ENCODE measurements at regions not wholly inside any gene's neighbourhood (a gene's known extent, or its start where the extent isn't known, plus 50 kb on each side); places are given as distances from the start of the nearest gene placed in this dataset.

GRCh38 chr2:129188451-129188850, 791.0 kb upstream of the RAB6C start:
- TF ChIP-seq CTCF (IDR thresholded peaks at IDR 0.05; ENCODE audit: control insufficient read depth, insufficient read depth, low read depth, low read length, missing control alignments) = no peak
- DNase-seq (ENCODE audit: low read depth) = no peak
- H3K4me3 ChIP-seq (ENCODE audit: control insufficient read depth, low read depth, low read length) = no peak overlapping the region

- DNase-seq (ENCODE audit: low read depth) = no peak
- no peak for TF ChIP-seq CTCF (IDR thresholded peaks at IDR 0.05; ENCODE audit: control insufficient read depth, insufficient read depth, low read depth, low read length, missing control alignments)
- H3K4me3 ChIP-seq (ENCODE audit: control insufficient read depth, low read depth, low read length) = no peak overlapping the region
Measured at GRCh38 chr2:129189617-129190319, 789.7 kb upstream of the RAB6C start.

- no peak for DNase-seq (ENCODE audit: low read depth)
- TF ChIP-seq CTCF (IDR thresholded peaks at IDR 0.05; ENCODE audit: control insufficient read depth, insufficient read depth, low read depth, low read length, missing control alignments) = no peak
- H3K4me3 ChIP-seq (ENCODE audit: control insufficient read depth, low read depth, low read length) = no peak overlapping the region
Measured at GRCh38 chr2:129190494-129190893, 789.0 kb upstream of the RAB6C start.

- no peak for DNase-seq (ENCODE audit: low read depth)
Measured at GRCh38 chr2:129191530-129191929, 787.9 kb upstream of the RAB6C start.

GRCh38 chr2:129192117-129192516, 787.3 kb upstream of the RAB6C start:
- DNase-seq (ENCODE audit: low read depth) = no peak
- TF ChIP-seq CTCF (IDR thresholded peaks at IDR 0.05; ENCODE audit: control insufficient read depth, insufficient read depth, low read depth, low read length, missing control alignments) = no peak
- H3K4me3 ChIP-seq (ENCODE audit: control insufficient read depth, low read depth, low read length) = no peak overlapping the region

More at GRCh38 chr2:129191530-129191929, 787.9 kb upstream of the RAB6C start:
- TF ChIP-seq CTCF (IDR thresholded peaks at IDR 0.05; ENCODE audit: control insufficient read depth, insufficient read depth, low read depth, low read length, missing control alignments) = no peak
- no peak overlapping the region for H3K4me3 ChIP-seq (ENCODE audit: control insufficient read depth, low read depth, low read length)

GRCh38 chr2:129192841-129193253, 786.6 kb upstream of the RAB6C start:
- H3K4me3 ChIP-seq (ENCODE audit: control insufficient read depth, low read depth, low read length) = no peak overlapping the region
- no peak for TF ChIP-seq CTCF (IDR thresholded peaks at IDR 0.05; ENCODE audit: control insufficient read depth, insufficient read depth, low read depth, low read length, missing control alignments)
- DNase-seq (ENCODE audit: low read depth) = no peak
